C4-2B (cell line): ENCODE measurements at regions not wholly inside any gene's neighbourhood (a gene's known extent, or its start where the extent isn't known, plus 50 kb on each side); places are given as distances from the start of the nearest gene placed in this dataset.

Experiments
- ZFX ChIP-seq: fragments of 450-650 bp; IDR thresholded peaks from 2 replicates; pipeline ENCODE4 v1.6.1; 2017
- TF ChIP-seq, protein P1 (sequence below): fragments of 450-650 bp; conservative IDR thresholded peaks from 2 replicates; pipeline ENCODE4 v1.5.1; 2017; ENCODE audit warnings: mild to moderate bottlenecking

DNA sequence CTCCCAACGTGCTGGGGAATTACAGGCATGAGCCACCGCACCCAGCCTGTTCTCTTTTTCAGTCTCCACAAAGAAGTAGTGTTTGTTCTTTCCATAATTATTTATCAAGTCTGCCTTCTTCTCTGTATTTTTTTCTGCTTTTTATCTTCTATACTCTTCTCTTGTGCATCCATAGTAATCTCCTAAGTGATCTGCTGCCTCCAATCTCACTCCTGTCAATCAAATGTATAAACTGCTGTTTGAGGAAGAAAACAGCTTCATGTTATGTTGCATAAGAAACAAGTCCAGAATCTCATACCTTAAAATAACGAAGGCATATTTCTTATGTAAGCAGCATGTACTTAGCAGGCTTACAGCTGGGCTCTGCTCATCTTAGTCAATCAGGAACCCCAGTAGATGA lies 801.6 kb upstream of the NR2F2 start:
- TF ChIP-seq, protein P1, sequence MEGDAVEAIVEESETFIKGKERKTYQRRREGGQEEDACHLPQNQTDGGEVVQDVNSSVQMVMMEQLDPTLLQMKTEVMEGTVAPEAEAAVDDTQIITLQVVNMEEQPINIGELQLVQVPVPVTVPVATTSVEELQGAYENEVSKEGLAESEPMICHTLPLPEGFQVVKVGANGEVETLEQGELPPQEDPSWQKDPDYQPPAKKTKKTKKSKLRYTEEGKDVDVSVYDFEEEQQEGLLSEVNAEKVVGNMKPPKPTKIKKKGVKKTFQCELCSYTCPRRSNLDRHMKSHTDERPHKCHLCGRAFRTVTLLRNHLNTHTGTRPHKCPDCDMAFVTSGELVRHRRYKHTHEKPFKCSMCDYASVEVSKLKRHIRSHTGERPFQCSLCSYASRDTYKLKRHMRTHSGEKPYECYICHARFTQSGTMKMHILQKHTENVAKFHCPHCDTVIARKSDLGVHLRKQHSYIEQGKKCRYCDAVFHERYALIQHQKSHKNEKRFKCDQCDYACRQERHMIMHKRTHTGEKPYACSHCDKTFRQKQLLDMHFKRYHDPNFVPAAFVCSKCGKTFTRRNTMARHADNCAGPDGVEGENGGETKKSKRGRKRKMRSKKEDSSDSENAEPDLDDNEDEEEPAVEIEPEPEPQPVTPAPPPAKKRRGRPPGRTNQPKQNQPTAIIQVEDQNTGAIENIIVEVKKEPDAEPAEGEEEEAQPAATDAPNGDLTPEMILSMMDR, result no peak
- TF ChIP-seq ZFX, result no peak
